OCI-LY3 (cell line): ENCODE measurements at regions not wholly inside any gene's neighbourhood (a gene's known extent, or its start where the extent isn't known, plus 50 kb on each side); places are given as distances from the start of the nearest gene placed in this dataset.
"Not testable (repeated sequence)": the region's sequence is repeated elsewhere in the genome, so short reads cannot be mapped to it uniquely, and the experiment has no call there.

Experiments used
- H2AFZ ChIP-seq: fragments of 200-600, 300-600 bp; shearing (Covaris generic); 2 replicates; pipeline ENCODE4 v1.6.0; 2014; ENCODE audit warnings: antibody characterized with exemption, low read depth, low read length
- H3K27ac ChIP-seq: fragments of 200-600, 300-600 bp; sonication (generic); 2 replicates; pipeline ENCODE4 v1.5.1; 2014; ENCODE audit warnings: mild to moderate bottlenecking, low read length, moderate library complexity, mixed read lengths
- H3K27me3 ChIP-seq: fragments of 200-600, 300-600 bp; sonication (generic); 2 replicates; pipeline ENCODE4 v1.6.1; 2014; ENCODE audit warnings: low read depth, low read length, mixed read lengths
- H3K36me3 ChIP-seq: fragments of 200-600, 300-600 bp; sonication (generic); replicated peaks from 2 replicates; pipeline ENCODE3; 2014; ENCODE audit warnings: low read depth, low read length, mixed read lengths
- H3K4me1 ChIP-seq: fragments of 300-600, 200-600 bp; sonication (generic); 2 replicates; pipeline ENCODE4 v1.6.1; 2014; ENCODE audit warnings: low read length, mixed read lengths
- H3K4me2 ChIP-seq: fragments of 200-600, 300-600 bp; sonication (generic); 2 replicates; pipeline ENCODE4 v1.6.1; 2014; ENCODE audit warnings: low read length, mixed read lengths
- H3K4me3 ChIP-seq: fragments of 300-600, 200-600 bp; sonication (generic); 2 replicates; pipeline ENCODE4 v1.5.1; 2014; ENCODE audit warnings: antibody characterized with exemption, mild to moderate bottlenecking, low read length, moderate library complexity
- H3K79me2 ChIP-seq: fragments of 300-600, 200-600 bp; shearing (Covaris generic); 2 replicates; pipeline ENCODE4 v1.6.1; 2014; ENCODE audit warnings: mild to moderate bottlenecking, low read length, mixed read lengths
- H3K9ac ChIP-seq: fragments of 300-600, 200-600 bp; shearing (Covaris generic); 2 replicates; pipeline ENCODE4 v1.6.0; 2014; ENCODE audit warnings: mild to moderate bottlenecking, low read length, moderate library complexity
- H3K9me3 ChIP-seq: fragments of 200-600, 300-600 bp; shearing (Covaris generic); 2 replicates; pipeline ENCODE4 v1.6.1; 2014; ENCODE audit warnings: low read length, mixed read lengths; ENCODE audit not compliant: insufficient read depth
- H4K20me1 ChIP-seq: fragments of 200-600, 300-600 bp; sonication (generic); 2 replicates; pipeline ENCODE4 v1.6.1; 2016; ENCODE audit warnings: low read length, mixed read lengths; ENCODE audit not compliant: insufficient read depth
- EZH2phosphoT487 ChIP-seq: fragments of 200-600 bp; shearing (Covaris generic); IDR thresholded peaks from 2 replicates; pipeline ENCODE4 v1.6.1; 2018; ENCODE audit warnings: antibody characterized with exemption, mixed run types, low read depth
- TF ChIP-seq, protein P1 (sequence below): fragments of 200-600, 300-600 bp; sonication (generic); IDR thresholded peaks from 2 replicates; pipeline ENCODE4 v1.5.1; 2014; ENCODE audit warnings: antibody characterized with exemption, low read length, low read depth

DNA sequence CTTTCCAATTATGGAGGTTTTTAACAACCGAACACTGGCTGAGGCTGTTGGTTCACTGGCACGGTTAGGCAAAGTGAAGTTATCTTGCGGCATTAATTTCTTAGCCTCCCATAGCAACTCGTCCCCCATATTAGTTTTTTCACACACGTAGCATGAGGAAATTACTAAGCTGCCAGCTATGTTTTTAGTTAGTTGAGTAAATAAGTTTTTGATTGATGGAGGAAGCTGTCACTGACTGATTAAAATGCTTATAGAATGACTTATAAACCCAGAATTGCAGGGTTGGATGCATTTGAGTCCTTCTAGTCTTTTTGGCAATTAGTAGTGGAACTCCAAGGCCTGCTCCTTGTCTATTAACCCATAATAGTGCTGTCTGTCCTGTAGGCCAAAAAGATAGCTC, 97.1 kb downstream of the ALG10 start:
- no peaks in the 10 kb centered on the region for H3K9me3 ChIP-seq
- no peaks in the 10 kb centered on the region for H4K20me1 ChIP-seq
- no peak overlapping the region for H2AFZ ChIP-seq
- H3K27ac ChIP-seq, result no peak overlapping the region
- TF ChIP-seq EZH2phosphoT487, result no peak
- TF ChIP-seq, protein P1, sequence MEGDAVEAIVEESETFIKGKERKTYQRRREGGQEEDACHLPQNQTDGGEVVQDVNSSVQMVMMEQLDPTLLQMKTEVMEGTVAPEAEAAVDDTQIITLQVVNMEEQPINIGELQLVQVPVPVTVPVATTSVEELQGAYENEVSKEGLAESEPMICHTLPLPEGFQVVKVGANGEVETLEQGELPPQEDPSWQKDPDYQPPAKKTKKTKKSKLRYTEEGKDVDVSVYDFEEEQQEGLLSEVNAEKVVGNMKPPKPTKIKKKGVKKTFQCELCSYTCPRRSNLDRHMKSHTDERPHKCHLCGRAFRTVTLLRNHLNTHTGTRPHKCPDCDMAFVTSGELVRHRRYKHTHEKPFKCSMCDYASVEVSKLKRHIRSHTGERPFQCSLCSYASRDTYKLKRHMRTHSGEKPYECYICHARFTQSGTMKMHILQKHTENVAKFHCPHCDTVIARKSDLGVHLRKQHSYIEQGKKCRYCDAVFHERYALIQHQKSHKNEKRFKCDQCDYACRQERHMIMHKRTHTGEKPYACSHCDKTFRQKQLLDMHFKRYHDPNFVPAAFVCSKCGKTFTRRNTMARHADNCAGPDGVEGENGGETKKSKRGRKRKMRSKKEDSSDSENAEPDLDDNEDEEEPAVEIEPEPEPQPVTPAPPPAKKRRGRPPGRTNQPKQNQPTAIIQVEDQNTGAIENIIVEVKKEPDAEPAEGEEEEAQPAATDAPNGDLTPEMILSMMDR, result no peak
- H3K27me3 ChIP-seq, result no peaks in the 10 kb centered on the region
- H3K4me3 ChIP-seq, result no peak overlapping the region
- H3K4me2 ChIP-seq, result no peak overlapping the region
- no peaks in the 10 kb centered on the region for H3K36me3 ChIP-seq
- H3K79me2 ChIP-seq, result no peaks in the 10 kb centered on the region
- no peak overlapping the region for H3K9ac ChIP-seq
- H3K4me1 ChIP-seq, result no peaks in the 10 kb centered on the region

DNA sequence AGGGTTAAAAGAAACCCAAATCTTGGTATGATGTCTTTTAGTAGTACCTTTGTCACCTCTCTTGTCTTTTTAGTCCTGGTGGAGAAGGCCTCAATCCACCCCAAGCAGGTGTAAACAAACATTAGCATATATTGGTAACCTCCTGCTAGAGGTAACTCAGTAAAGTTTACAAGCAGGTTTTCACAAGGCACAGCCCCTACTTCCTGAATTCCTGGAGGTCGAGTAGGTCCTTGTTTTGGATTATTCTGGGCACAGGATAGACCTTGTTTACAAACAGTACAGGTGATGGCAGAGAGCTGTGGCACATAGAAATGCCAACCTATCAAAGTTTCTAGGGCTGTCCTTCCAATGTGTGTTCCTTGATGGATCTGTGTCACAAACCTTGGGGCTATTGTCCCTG, 99.1 kb downstream of the ALG10 start:
- Histone ChIP-seq H2AFZ (no peak overlapping the region), H3K4me2 (no peak overlapping the region), H3K4me3 (no peak overlapping the region), H4K20me1 (no peaks in the 10 kb centered on the region), H3K27me3 (no peaks in the 10 kb centered on the region), H3K4me1 (no peaks in the 10 kb centered on the region), H3K36me3 (no peaks in the 10 kb centered on the region), H3K9me3 (no peaks in the 10 kb centered on the region), H3K27ac (no peak overlapping the region), H3K79me2 (no peaks in the 10 kb centered on the region), H3K9ac (no peak overlapping the region)
- TF ChIP-seq EZH2phosphoT487, result no peak
- TF ChIP-seq, protein P1, result no peak

DNA sequence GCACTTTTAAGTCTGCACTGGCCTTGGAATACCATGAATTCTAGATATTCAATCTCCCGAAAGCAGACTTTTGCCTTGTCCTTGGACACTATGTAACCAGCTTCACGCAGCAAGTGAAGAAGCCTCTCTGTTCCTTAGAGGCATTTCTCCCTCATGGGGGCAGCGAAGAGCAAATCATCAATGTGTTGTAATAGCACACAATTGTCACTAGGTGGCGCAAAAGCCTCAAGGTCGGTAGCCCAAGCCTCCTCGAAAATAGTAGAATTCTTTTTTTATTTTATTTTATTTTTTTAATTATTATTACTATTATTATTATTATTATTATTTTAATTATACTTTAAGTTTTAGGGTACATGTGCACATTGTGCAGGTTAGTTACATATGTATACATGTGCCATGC, 100.8 kb downstream of the ALG10 start:
- H3K9me3 ChIP-seq, H3K4me1 ChIP-seq, H4K20me1 ChIP-seq, H3K4me2 ChIP-seq, H3K27ac ChIP-seq, H3K9ac ChIP-seq, H2AFZ ChIP-seq, H3K79me2 ChIP-seq, H3K27me3 ChIP-seq, H3K36me3 ChIP-seq, H3K4me3 ChIP-seq: not testable (repeated sequence)
- TF ChIP-seq, protein P1, result peak; percentile 72

DNA sequence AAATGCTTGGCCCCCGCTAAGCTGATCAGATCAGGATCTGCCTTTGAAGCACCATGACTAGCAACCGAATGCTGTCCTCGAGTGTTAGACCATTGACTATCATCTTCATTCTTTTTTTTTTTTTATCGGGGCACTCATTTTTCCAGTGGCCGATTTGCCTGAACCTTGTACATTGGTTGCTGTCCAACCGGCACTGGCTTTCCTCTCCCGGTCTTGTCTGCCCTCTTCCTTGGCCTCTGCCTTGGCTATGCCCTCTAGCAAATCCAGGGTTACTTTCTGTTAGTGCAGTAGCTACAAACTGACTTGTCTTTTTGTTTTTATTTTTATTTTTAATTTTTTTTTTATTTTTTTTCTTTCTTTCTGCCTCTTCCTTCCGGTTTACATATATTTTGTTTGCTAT, 102.3 kb downstream of the ALG10 start:
- no peaks in the 10 kb centered on the region for H3K4me1 ChIP-seq
- H4K20me1 ChIP-seq, result no peaks in the 10 kb centered on the region
- H3K9me3 ChIP-seq, result no peaks in the 10 kb centered on the region
- H3K4me2 ChIP-seq, result no peak overlapping the region
- TF ChIP-seq EZH2phosphoT487, result no peak
- TF ChIP-seq, protein P1, result no peak
- H3K4me3 ChIP-seq, result no peak overlapping the region
- H3K79me2 ChIP-seq, result no peaks in the 10 kb centered on the region
- no peak overlapping the region for H3K27ac ChIP-seq
- no peak overlapping the region for H3K9ac ChIP-seq
- H3K36me3 ChIP-seq, result no peaks in the 10 kb centered on the region
- no peaks in the 10 kb centered on the region for H3K27me3 ChIP-seq
- no peak overlapping the region for H2AFZ ChIP-seq
